LNCaP clone FGC (cell line): ENCODE measurements at regions not wholly inside any gene's neighbourhood (a gene's known extent, or its start where the extent isn't known, plus 50 kb on each side); places are given as distances from the start of the nearest gene placed in this dataset.

Experiments used
- DNase-seq: peaks from one replicate; pipeline ENCODE4 v3.0.0-alpha.2; 2011; ENCODE audit warnings: low read depth
- H3K4me3 ChIP-seq: 2 replicates; pipeline ENCODE4 v1.5.1; 2011; ENCODE audit warnings: mild to moderate bottlenecking, low read depth, low read length, control low read depth
- TF ChIP-seq, protein P1 (sequence below): IDR thresholded peaks from 2 replicates; pipeline ENCODE4 v1.5.1; 2012; ENCODE audit warnings: mild to moderate bottlenecking; ENCODE audit not compliant: control insufficient read depth, insufficient read depth; ENCODE audit errors: extremely low read depth

DNA sequence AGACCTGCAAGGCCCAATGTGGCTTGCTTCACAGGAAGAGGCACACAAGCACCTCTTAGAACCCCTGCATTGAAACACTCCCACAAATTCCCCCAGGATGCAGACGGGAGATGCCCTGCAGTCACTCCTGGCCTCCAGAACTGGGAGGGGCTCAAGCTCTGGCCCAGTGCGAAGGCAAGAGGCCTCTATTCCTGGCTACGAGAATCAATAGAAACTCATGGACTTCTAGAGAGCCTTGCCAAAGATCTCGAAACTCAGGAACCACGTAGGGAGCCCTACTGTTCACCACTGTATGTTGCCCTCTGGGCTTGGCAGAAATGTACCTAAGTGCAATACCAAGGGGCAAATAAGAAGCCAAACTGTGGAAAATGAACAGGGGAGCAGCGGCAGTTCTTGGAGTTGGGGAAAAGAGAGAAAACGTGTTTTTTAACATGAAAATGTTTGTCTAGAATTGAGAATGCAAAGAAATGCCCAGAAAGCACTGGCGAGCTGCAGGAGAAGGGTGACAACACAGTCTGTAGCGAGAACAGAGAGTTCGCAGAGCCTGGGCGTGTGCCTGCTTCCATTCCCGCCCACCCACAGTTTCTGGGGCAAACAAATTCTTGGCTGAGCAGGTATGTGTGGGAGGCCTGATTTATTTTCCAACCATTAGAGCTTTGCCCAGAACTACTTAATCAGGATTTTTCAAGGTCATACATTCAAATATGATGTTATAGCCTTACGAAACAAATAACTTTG, 260.5 kb upstream of the KLF14 start:
- no peak overlapping the region for H3K4me3 ChIP-seq
- DNase-seq: no peak
- TF ChIP-seq, protein P1, sequence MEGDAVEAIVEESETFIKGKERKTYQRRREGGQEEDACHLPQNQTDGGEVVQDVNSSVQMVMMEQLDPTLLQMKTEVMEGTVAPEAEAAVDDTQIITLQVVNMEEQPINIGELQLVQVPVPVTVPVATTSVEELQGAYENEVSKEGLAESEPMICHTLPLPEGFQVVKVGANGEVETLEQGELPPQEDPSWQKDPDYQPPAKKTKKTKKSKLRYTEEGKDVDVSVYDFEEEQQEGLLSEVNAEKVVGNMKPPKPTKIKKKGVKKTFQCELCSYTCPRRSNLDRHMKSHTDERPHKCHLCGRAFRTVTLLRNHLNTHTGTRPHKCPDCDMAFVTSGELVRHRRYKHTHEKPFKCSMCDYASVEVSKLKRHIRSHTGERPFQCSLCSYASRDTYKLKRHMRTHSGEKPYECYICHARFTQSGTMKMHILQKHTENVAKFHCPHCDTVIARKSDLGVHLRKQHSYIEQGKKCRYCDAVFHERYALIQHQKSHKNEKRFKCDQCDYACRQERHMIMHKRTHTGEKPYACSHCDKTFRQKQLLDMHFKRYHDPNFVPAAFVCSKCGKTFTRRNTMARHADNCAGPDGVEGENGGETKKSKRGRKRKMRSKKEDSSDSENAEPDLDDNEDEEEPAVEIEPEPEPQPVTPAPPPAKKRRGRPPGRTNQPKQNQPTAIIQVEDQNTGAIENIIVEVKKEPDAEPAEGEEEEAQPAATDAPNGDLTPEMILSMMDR: no peak

DNA sequence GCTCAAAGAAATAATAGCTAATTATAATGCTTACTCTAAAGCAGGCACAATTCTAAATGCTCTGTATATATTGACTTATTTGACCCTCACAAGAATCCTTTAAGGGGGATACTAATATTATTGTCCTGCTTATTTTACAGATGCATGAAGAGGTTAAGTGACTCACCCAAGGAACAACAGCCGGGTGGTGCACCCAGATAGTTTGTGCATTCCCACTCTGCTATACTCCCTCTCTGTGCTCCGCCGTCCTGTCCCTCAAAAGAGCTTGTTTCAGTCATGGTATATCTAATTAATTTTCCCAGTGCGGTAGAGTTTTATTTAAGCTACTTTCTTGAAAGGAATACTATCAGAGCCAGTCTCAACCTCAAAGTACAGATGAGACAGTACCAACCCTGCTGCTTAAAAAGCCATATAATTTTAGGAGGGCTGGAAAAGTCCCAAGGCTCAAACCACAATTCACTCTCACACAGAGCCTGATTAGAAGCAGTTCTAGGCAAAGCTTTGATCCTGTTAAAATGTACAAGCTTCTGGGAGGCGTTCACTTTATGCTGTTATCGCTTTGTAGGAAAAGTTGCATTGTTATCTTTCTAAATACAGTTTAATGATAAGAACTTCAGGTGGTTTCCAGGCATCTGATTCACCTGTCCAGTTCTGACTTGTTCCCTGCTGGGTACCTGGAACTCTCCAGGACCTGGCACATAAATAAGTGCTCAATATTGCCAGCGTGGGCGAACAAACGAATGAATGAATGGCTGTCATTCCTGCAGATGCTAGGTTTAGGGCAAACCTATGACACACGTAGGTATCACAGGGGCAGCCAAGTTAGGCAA, 261.5 kb upstream of the KLF14 start:
- no peak for DNase-seq
- no peak overlapping the region for H3K4me3 ChIP-seq
- TF ChIP-seq, protein P1: no peak

DNA sequence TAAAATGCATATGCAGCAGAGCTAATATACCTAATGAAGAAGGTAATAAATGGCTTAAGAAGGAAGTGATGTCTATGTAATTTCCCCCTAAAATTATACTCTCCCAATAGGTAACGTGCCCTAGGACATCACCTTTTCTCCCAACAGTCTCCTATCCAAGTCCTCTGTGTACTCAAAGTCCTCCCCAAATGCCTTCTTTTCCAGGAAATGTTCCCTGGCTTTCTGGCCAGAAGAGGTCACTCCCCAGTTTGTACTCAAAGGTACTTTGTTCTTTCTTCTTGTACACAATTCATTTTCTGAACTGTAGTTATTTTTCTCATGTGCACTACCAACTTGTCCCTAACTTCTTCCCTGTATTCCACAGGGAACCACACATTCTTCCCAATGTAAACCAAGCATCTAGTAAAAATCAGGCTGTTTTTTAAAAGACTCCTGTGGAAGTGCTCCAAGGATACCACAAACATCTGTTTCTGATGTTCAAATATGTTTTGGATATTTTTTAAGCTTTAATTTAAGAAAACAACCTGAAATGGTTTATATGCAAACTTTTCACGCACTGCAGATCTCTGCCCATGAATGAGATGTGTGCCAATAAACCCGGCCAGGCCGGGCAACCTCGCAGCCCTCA, 262.3 kb upstream of the KLF14 start:
- H3K4me3 ChIP-seq: no peak overlapping the region
- TF ChIP-seq, protein P1: no peak
- DNase-seq: no peak

- H3K4me3 ChIP-seq: no peak overlapping the region
- TF ChIP-seq, protein P1: no peak
- peak; percentile 75 for DNase-seq
Measured at GRCh38 chr7:130996833-130997231, 262.8 kb upstream of the KLF14 start.

- DNase-seq: no peak
- H3K4me3 ChIP-seq: no peak overlapping the region
- TF ChIP-seq, protein P1: no peak
Measured at GRCh38 chr7:130998993-130999602, 265.1 kb upstream of the KLF14 start.

GRCh38 chr7:130999926-131000325, 265.9 kb upstream of the KLF14 start:
- TF ChIP-seq, protein P1: no peak
- H3K4me3 ChIP-seq: no peak overlapping the region
- no peak for DNase-seq
